ENCODE measurements at regions not wholly inside any gene's neighbourhood (a gene's known extent, or its start where the extent isn't known, plus 50 kb on each side); places are given as distances from the start of the nearest gene placed in this dataset.

DNA sequence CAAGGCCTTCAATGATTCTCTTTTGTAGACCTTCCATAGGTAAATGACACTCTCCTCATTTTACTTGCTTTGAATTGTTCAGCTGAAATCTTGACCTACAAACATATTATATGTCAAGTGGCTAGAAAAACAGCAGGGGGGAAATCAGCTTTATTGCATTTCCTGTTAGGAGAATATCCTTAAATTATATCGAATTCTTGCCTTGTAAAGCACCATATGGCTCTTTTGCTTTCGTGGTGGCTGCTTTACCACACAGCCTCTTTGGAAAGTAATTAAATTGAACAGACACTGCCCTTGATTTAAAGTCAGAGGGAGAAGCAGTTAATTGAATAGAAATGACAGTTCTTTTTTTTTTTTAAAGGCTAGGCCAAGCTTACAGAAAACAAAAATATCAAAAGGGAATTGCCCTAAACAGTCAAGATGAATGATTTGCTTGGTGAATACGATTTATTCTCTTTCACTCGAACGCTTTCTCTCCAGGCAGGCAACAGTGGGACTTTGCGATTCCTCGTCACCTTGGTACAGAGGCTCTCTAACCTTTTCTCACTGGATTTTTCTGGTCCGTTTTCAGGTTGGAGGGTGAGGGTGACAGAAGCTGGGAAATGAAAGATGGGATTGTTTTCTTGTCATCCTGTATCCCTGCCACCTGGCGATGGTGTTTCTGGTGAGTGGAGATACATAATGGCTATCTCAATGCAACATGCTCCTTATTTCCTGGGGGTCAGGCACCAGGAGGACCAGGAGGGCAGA, 126.0 kb downstream of the GATA3 start:
- TF ChIP-seq, protein P1, sequence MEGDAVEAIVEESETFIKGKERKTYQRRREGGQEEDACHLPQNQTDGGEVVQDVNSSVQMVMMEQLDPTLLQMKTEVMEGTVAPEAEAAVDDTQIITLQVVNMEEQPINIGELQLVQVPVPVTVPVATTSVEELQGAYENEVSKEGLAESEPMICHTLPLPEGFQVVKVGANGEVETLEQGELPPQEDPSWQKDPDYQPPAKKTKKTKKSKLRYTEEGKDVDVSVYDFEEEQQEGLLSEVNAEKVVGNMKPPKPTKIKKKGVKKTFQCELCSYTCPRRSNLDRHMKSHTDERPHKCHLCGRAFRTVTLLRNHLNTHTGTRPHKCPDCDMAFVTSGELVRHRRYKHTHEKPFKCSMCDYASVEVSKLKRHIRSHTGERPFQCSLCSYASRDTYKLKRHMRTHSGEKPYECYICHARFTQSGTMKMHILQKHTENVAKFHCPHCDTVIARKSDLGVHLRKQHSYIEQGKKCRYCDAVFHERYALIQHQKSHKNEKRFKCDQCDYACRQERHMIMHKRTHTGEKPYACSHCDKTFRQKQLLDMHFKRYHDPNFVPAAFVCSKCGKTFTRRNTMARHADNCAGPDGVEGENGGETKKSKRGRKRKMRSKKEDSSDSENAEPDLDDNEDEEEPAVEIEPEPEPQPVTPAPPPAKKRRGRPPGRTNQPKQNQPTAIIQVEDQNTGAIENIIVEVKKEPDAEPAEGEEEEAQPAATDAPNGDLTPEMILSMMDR (IDR thresholded peaks at IDR 0.05; ENCODE audit: poor library complexity, severe bottlenecking): no peak
- DNase-seq (ENCODE audit: low spot score) (no peak), ATAC-seq (ENCODE audit: low read depth) (no peak)
- no peak overlapping the region for H3K27ac ChIP-seq (ENCODE audit: poor library complexity, severe bottlenecking)
- H3K4me1 ChIP-seq (ENCODE audit: insufficient read depth, poor library complexity, severe bottlenecking): peaks cover 8% of the 10 kb centered on the region
- H3K27me3 ChIP-seq (ENCODE audit: insufficient read depth, poor library complexity, severe bottlenecking): no peaks in the 10 kb centered on the region
- H3K9me3 ChIP-seq (ENCODE audit: severe bottlenecking): no peaks in the 10 kb centered on the region
- H3K4me3 ChIP-seq (ENCODE audit: severe bottlenecking): no peak overlapping the region
- H3K36me3 ChIP-seq (ENCODE audit: low read depth): no peaks in the 10 kb centered on the region

- ATAC-seq (ENCODE audit: low read depth) (no peak), DNase-seq (ENCODE audit: low spot score) (no peak)
- no peak overlapping the region for H3K4me3 ChIP-seq (ENCODE audit: severe bottlenecking)
- TF ChIP-seq, protein P1 (IDR thresholded peaks at IDR 0.05; ENCODE audit: poor library complexity, severe bottlenecking): no peak
- peaks cover 8% of the 10 kb centered on the region for H3K4me1 ChIP-seq (ENCODE audit: insufficient read depth, poor library complexity, severe bottlenecking)
- H3K36me3 ChIP-seq (ENCODE audit: low read depth): no peaks in the 10 kb centered on the region
- no peaks in the 10 kb centered on the region for H3K9me3 ChIP-seq (ENCODE audit: severe bottlenecking)
- no peak overlapping the region for H3K27ac ChIP-seq (ENCODE audit: poor library complexity, severe bottlenecking)
- H3K27me3 ChIP-seq (ENCODE audit: insufficient read depth, poor library complexity, severe bottlenecking): no peaks in the 10 kb centered on the region
Observed at GRCh38 chr10:8181496-8182157, 127.1 kb downstream of the GATA3 start.

GRCh38 chr10:8182806-8183205, 128.3 kb downstream of the GATA3 start:
- ATAC-seq (ENCODE audit: low read depth): no peak

GRCh38 chr10:8183241-8183704, 128.8 kb downstream of the GATA3 start:
- DNase-seq (ENCODE audit: low spot score) (no peak), ATAC-seq (ENCODE audit: low read depth) (0 out of 3 replicates have a peak, but pooled peaks have one; percentile 42)
- peaks cover 8% of the 10 kb centered on the region for H3K4me1 ChIP-seq (ENCODE audit: insufficient read depth, poor library complexity, severe bottlenecking)
- no peaks in the 10 kb centered on the region for H3K36me3 ChIP-seq (ENCODE audit: low read depth)
- H3K9me3 ChIP-seq (ENCODE audit: severe bottlenecking): no peaks in the 10 kb centered on the region
- H3K27me3 ChIP-seq (ENCODE audit: insufficient read depth, poor library complexity, severe bottlenecking): no peaks in the 10 kb centered on the region
- no peak overlapping the region for H3K27ac ChIP-seq (ENCODE audit: poor library complexity, severe bottlenecking)
- TF ChIP-seq, protein P1 (IDR thresholded peaks at IDR 0.05; ENCODE audit: poor library complexity, severe bottlenecking): no peak
- no peak overlapping the region for H3K4me3 ChIP-seq (ENCODE audit: severe bottlenecking)

More at GRCh38 chr10:8182806-8183205, 128.3 kb downstream of the GATA3 start:
- no peak overlapping the region for H3K4me3 ChIP-seq (ENCODE audit: severe bottlenecking)
- H3K27me3 ChIP-seq (ENCODE audit: insufficient read depth, poor library complexity, severe bottlenecking): no peaks in the 10 kb centered on the region
- TF ChIP-seq, protein P1 (IDR thresholded peaks at IDR 0.05; ENCODE audit: poor library complexity, severe bottlenecking): no peak
- no peaks in the 10 kb centered on the region for H3K36me3 ChIP-seq (ENCODE audit: low read depth)
- no peak for DNase-seq (ENCODE audit: low spot score)
- no peaks in the 10 kb centered on the region for H3K9me3 ChIP-seq (ENCODE audit: severe bottlenecking)
- peaks cover 8% of the 10 kb centered on the region for H3K4me1 ChIP-seq (ENCODE audit: insufficient read depth, poor library complexity, severe bottlenecking)
- H3K27ac ChIP-seq (ENCODE audit: poor library complexity, severe bottlenecking): no peak overlapping the region

Measured in RWPE2 (cell line).